ENCODE measurements at regions not wholly inside any gene's neighbourhood (a gene's known extent, or its start where the extent isn't known, plus 50 kb on each side); places are given as distances from the start of the nearest gene placed in this dataset.

DNA sequence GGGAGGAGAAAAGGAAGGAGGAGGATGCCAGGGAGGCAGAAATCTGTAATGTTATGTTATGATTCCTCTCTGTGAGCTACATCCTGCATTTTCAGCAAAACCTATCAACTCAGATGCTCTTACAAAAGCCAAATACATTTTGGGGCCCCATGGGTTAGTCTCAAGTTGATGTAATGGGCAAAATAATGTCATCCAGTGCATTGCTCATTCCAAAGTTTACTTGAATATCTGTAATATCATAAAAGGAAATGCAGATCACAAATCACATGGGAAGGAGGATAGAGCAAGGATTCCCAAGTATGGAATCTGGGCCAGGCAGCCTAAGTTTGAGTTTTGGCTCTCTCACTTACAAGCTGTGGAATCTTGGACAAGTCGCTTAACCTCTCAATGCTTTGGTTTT lies 74.9 kb upstream of the SOD3 start:
- DNase-seq: no peak

DNA sequence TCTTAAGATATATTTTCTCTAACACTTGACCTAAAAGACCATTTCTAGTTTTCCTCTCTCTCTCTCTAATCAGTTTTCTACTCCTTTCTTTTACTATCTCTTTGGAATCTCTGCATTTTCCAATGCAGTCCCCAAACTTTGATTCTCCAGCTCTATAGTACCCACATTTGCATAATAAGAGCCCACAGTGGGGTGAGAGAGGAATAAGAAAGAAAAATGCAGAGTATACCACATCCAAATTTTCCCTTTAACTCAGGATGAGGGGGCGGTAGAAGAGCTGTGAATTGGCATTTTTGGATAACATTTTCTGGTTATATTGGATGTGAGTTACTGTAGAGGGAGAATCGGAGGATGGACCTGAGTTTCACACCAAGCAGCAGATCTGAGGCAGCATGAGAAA lies 74.4 kb upstream of the SOD3 start:
- no peak for DNase-seq

DNA sequence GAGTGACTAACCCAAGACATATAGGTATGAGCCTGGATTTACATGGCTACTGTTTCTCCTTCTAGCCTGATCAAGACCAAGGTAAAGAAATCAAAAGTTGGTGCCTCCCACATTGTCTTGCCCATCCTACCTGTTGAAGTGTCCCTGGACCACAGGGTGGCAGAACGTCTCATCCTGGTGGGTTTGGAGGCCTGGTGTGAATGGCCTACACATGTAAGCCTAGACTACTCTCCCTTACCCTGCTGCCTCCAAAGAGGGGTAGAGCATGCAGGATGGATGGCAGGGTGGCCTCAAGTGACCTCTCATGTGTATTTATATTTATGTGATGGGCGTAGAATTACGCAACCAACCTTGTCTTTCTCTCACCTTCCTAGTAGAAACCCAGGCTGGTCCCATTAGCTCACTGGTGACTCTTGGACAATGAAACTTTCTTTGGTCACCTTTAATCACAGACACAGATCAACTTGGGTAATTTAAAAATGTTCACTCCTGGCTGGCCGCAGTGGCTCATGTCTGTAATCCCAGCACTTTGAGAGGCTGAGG lies 73.3 kb upstream of the SOD3 start:
- DNase-seq: no peak

DNA sequence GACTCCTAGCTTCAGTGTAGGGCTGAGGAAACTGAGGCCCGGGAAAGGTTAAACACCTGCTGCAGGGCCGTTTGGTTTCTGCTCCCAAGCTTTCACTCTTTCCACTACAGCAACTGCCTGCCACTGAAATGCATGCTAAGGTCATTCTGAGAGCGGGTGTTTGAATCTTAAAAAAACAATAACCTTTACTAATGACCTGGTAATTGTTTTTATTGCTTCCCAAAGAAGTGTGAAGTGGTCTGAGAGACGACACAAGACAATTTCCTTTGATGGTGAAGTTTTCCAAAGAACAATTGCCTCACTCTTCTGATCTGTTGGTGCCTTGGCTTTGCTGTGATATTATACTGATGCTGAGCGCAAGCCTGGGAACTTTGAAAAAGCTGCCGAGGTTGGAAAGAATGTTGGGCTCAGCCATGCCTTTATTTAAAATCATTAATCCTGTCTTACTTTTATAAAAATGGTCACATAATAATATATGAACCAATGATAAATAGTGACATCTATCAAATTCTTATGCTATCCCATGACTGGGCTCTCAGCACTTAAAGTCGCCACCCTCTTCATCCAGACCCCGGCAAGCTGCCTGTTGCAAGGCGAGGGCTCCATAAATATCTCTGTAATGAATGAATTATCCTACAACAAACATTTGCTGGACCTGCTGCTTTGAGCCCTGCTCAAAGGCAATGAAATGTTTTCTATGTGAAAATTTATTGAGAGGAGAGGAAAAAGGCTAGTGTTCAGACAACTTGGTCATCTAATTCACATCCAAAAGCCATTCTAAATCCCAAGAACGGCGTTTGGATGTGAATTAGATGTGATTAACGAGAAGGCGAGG lies 67.8 kb upstream of the SOD3 start:
- DNase-seq: no peak

DNA sequence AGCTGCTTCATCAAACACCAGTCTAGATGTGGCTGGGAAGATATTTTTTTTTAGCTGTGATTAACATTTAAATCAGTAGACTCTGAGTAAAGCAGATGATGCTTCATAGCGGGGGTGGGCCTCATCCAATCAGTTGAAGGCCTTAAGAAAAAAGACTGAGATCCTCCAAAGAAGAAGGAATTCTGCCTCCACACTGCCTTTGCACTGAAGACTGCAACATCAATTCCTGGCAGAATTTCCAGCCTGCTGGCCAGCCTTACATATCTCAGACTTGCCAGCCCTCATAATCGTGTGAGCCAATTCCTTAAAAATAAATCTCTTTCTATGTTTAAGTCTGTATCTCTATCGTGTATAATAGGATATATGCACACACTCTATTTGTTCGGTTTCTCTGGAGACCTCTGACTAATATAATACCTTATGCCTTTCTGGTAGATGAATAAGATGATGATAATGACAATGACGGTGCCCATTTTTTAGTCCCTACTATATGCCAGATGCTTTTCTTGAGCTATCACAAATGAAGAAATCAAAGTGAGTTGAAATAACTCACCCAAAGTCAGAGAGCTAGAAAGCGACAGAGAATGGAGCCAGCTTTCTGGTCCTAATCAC lies 66.1 kb upstream of the SOD3 start:
- no peak for DNase-seq

DNA sequence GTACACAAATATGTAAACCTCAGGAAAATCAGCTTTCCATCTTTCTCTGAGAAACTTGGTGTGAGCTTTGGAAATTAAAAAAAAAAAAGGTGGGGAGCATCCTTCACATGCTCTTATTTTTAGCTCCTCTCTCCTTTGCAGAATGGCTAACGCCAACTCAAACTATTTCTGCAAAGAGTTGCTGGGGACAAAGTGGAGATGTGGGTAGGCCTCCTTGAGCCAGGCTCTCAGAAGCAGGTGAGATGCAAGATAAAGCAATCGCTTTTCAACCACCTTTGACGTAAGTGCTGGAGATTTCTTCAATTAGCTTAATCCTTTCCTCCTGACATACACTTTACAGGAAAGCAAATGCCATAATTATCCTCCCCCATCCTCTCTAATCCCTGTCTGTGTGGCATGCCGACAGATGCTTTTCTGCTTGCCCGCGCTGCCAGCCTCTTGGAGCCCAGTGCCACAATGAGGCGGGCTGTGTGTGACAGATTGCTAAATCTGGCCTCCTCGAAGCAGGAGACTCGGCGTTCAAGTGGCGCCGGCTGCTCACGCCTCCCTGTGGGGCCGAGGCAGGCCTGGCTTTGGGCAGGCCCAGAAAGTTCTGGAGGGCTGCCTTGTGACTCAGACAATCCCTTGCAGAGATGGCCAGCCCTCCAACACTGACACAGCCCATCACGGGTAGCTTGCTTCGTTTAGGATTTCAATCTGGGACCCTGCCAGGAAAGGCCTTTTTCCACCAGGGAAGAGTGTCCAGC lies 64.9 kb upstream of the SOD3 start:
- DNase-seq: no peak

DNA sequence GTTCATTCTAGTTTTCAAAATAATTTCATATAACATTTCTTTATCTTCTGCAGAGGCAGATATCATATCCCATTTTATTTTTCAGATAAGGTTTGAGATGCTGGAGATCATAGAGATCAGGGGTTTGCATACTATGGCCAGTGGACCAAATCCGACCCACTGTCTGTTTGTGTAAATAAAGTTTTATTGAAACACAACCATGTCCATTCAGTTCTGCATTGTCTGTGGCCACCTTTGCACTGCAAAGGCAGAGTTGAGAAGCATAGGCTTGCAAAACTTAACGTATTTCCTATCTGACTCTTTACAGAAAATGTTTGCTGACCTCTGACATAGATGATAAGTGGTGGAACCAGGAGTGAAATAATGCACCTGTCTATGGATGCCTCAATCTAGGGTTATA lies 63.9 kb upstream of the SOD3 start:
- no peak for DNase-seq

DNA sequence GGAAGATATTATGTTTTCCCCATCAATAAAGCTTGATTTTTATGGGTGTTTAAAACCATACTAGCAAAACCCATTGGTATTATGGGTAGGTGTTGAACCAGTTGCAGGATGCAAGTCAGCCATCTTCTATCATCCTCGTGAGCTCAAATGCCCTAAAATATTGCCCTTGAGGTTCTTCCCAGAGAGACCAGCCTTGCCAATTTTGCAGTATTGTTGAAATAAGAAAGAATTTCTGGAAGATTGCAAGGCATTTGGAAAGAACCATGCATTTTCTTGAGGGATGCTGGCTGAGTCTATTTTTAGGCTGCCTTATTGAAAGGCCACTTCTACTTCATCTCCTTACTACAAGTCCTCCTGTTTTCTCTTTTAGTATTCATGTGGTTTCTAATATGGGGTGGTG lies 60.9 kb upstream of the SOD3 start:
- DNase-seq: no peak

DNA sequence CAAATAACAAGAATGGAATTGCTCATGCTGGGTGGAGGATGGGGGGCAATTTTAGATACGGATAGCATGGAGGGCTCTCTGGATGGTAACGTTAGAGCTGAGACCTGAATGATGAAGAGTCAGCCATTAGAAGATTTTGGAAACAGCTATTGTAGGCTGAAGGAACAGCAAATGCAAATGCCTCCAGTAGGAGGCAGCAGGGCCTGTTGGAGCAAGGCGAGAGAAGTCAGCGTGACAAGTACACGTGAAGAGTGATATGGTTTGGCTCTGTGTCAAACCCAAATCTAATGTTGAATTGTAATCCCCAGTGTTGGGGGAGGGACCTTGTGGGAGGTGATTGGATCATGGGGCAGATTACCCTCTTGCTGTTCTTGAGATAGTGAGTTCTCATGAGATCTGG lies 59.3 kb upstream of the SOD3 start:
- no peak for DNase-seq

DNA sequence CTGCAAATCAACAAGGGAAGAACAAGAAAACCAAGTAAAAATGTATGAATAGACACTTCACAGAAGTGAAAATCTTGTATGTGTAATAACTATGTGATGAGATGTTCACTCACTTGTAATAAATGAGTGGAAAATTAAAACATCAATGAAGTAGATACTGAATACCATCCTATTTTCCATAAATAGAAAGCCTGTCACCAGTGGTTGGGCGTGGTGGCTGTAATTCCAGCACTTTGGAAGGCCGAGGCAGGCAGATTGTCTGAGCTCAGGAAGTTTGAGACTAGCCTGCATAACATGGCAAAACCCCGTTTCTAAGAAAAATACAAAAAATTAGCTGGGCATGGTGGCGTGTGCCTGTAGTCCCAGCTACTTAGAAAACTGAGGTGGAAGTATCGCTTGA lies 53.5 kb upstream of the SOD3 start:
- DNase-seq: no peak

DNA sequence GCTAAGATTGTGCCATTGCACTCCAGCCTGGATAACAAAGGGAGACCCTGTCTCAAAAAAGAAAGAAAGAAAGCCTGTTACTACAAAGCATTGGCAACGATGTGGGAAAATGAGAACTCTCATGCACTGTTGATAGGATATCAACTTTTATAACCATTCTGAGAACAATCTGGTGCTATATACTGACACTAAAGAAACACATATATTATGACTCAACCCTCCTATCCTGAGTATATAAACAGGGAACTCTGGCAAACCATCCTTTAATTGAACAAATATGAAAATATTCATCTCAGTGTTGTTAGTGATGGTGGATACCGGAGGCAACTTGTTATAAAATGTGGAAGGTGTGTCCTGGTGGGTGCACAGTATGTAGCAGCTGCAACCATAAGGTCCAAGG lies 53.0 kb upstream of the SOD3 start:
- DNase-seq: no peak

DNA sequence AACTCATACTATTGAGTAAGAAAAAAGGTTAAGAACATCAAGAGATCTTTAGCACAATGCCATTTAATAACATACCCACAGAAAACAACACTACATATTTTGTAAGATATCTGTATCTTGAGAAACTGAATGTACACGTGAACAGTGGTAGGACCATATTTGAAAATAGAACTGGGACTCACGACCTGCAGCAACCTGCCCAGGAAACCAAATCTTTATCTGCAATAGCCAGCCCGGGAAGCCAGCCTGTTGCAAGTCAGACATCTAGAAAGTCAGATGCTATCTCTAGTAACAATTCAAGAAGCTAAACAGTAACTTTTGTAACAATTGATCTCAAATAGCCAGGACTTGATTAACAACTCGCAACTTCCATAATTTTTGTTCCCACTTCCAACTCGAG lies 52.6 kb upstream of the SOD3 start:
- no peak for DNase-seq

DNA sequence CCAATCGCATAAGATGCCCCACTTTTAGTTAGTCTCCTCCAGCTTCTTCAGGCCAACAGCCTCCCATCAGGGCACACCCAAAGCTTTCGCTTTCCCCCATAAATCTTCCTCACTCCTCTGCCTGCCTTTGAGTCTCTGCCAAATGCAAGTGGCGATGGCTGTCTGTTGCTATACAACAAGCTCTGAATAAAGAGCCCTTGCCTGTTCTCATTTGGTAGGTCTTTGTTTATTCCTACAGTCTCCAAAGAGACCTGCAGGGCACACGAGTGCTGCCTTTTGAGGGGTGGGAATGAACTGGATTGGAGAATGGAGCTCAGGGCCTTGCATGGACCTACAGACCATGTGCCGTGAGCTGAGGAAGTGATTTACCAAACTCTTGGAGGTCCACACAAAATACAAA lies 52.2 kb upstream of the SOD3 start:
- DNase-seq: no peak

DNA sequence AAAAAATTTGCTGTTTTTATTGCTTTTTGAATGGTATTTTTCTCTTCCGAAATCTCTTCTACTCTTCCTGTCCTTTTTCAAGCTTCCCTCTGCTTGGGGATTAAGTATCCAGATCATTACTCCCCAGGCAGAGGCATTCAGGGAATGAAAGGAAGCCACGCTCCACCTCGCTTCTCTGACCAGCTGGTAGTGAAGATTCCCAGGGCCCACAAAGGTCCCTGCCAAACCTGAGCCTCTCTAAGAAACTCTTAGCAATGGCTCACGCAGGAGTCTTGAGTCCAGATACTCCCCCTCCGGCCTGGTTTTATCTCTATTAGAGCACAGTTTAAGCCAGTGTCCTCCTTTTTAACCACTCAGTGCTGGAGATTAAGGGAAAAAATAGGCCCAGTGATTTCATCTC lies 51.4 kb upstream of the SOD3 start:
- DNase-seq: no peak

DNA sequence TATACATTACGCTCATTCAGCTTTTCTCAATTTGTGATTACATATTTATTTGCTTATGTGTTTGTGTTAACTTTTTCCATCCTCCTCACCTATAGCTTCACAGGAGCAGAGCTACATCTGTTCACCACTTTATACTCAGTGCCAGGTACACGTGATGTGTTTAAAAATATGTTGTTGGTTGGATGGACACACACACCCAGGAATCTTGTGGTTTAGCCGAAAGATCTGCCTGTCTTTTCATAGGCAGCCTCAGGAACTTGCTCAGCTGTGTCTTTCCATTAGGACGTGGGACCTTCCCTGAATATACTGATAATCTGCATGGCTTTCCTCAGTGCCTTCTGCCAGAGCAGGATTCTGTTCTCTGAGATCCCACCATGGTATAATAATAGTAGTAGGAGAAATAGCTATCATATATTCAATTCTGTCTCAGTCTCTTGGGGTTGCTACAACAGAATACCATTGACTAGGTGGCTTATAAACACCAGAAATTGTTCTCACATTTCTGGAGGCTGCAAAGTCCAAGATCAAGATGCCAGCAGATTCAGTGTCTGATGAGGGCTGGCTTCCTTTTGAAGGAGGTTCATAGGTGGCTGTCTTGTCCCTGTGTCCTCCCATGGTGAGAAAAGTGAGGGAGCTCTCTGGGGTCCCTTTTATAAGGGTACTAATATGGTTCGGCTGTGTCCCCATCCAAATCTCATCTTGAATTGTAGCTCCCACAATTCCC lies 50.0 kb upstream of the SOD3 start:
- no peak for DNase-seq

All from NCI-H2029 treated with DMSO at 0.1 percent for 48 hours (cell line).